HCT116 (cell line): ENCODE measurements at regions not wholly inside any gene's neighbourhood (a gene's known extent, or its start where the extent isn't known, plus 50 kb on each side); places are given as distances from the start of the nearest gene placed in this dataset.

ENCODE experiments used
- ATAC-seq: fragments of 200-7000 bp; cut with Tn5 transposase; 2 replicates; pipeline ENCODE4 v1.9.1; 2020; ENCODE audit warnings: mild to moderate bottlenecking, moderate library complexity
- BruUV-seq: library from RNA; stranded (reverse); fragments of 400-500 nt; replicated peaks from 2 replicates; lab custom pipeline; 2021; lab: Mats Ljungman, UMichigan
- CTCF ChIA-PET: fragments of 300-600 bp; sonication (Branson Sonifier 250); formaldehyde crosslinking; loops from one replicate; lab custom pipeline; 2021; ENCODE audit warnings: antibody characterized with exemption; lab: Charles Lee
- POLR2A ChIA-PET: fragments of 300-600, 350-600 bp; sonication (Branson Sonifier 250); formaldehyde crosslinking; loops from one replicate; lab custom pipeline; 2021; ENCODE audit warnings: antibody characterized with exemption; lab: Charles Lee
- RAD21 ChIA-PET, 2 experiments: fragments of 300-600 bp; sonication (Branson Sonifier 250); formaldehyde crosslinking; loops; one replicate each; lab custom pipeline; 2023; ENCODE audit warnings: low total read pairs in 2 of 2; ENCODE audit not compliant: uncharacterized antibody in 2 of 2, unreplicated experiment in 2 of 2, low non-redundant PET in 1 of 2; lab: Charles Lee
- DNase-seq: peaks from one replicate; pipeline ENCODE4 v3.0.0-alpha.2; 2010; ENCODE audit warnings: low read depth, low spot score
- H2AFZ ChIP-seq: fragments of 200-600 bp; shearing (Covaris generic), sonication (generic); 2 replicates; pipeline ENCODE4 v1.6.1; 2017; ENCODE audit warnings: low read depth, mixed run types, mixed read lengths, antibody characterized with exemption, low read length; ENCODE audit not compliant: poor library complexity, severe bottlenecking
- H3K27ac ChIP-seq: 2 replicates; pipeline ENCODE4 v1.5.1; 2012; ENCODE audit warnings: low read depth, low read length
- H3K27me3 ChIP-seq: fragments of 200-600 bp; sonication (generic); 2 replicates; pipeline ENCODE4 v1.6.1; 2016; ENCODE audit warnings: mixed run types, low read length, mixed read lengths; ENCODE audit not compliant: insufficient read depth
- H3K36me3 ChIP-seq, 2 experiments: fragments of 200-500 bp in 1 of 2; fragments of 200-600 bp in 1 of 2; sonication (Bioruptor generic) in 1 of 2; sonication (generic) in 1 of 2; 2 replicates each; pipeline versions ENCODE4 v1.5.1 to v1.6.1; 2014 to 2016; ENCODE audit warnings: low read length in 2 of 2, inconsistent platforms in 1 of 2, mixed read lengths in 1 of 2, mixed run types in 1 of 2; ENCODE audit not compliant: insufficient read depth in 2 of 2, control insufficient read depth in 1 of 2
- H3K4me1 ChIP-seq, 2 experiments: fragments of 200-600 bp in 1 of 2; sonication (generic) in 1 of 2; 2 replicates each; pipeline versions ENCODE4 v1.5.1 to v1.6.1; 2012 to 2017; ENCODE audit warnings: low read length in 2 of 2, inconsistent platforms in 1 of 2, mild to moderate bottlenecking in 1 of 2, mixed read lengths in 1 of 2, mixed run types in 1 of 2, moderate library complexity in 1 of 2; ENCODE audit not compliant: insufficient read depth in 2 of 2, control insufficient read depth in 1 of 2
- H3K4me2 ChIP-seq: fragments of 200-600 bp; sonication (generic); 2 replicates; pipeline ENCODE4 v1.6.1; 2017; ENCODE audit warnings: mixed run types, low read length, mixed read lengths
- H3K4me3 ChIP-seq, 2 experiments: fragments of 200-600 bp in 1 of 2; sonication (generic) in 1 of 2; replicated peaks in 1 of 2; 2 replicates each; pipeline ENCODE4 v1.5.1; 2011 to 2016; ENCODE audit warnings: low read length in 2 of 2, control low read depth in 1 of 2, low read depth in 1 of 2, mild to moderate bottlenecking in 1 of 2, mixed read lengths in 1 of 2, mixed run types in 1 of 2
- H3K79me2 ChIP-seq: fragments of 200-600 bp; sonication (generic); 2 replicates; pipeline ENCODE4 v1.6.1; 2017; ENCODE audit warnings: mild to moderate bottlenecking, mixed run types, low read length, moderate library complexity, mixed read lengths; ENCODE audit not compliant: insufficient read depth
- H3K9ac ChIP-seq: fragments of 200-600 bp; sonication (generic); 2 replicates; pipeline ENCODE4 v1.6.1; 2016; ENCODE audit warnings: low read length, mixed read lengths
- H3K9me2 ChIP-seq: fragments of 200-600 bp; sonication (generic), shearing (Covaris generic); 2 replicates; pipeline ENCODE4 v1.6.1; 2017; ENCODE audit warnings: mixed run types, mild to moderate bottlenecking, moderate library complexity; ENCODE audit not compliant: insufficient read depth
- H3K9me3 ChIP-seq, 2 experiments: fragments of 200-500 bp in 1 of 2; fragments of 200-600 bp in 1 of 2; sonication (Bioruptor generic) in 1 of 2; sonication (generic) in 1 of 2; 2 replicates each; pipeline ENCODE4 v1.6.1; 2014 to 2017; ENCODE audit warnings: low read length in 2 of 2, mixed read lengths in 2 of 2, inconsistent platforms in 1 of 2, low read depth in 1 of 2, mild to moderate bottlenecking in 1 of 2, mixed run types in 1 of 2, moderate library complexity in 1 of 2; ENCODE audit not compliant: control insufficient read depth in 1 of 2, insufficient read depth in 1 of 2
- H4K20me1 ChIP-seq: fragments of 200-600 bp; sonication (generic), shearing (Covaris generic); 2 replicates; pipeline ENCODE4 v1.6.1; 2017; ENCODE audit warnings: mixed run types, mild to moderate bottlenecking, moderate library complexity; ENCODE audit not compliant: insufficient read depth
- ATF3 ChIP-seq: IDR thresholded peaks from 2 replicates; pipeline ENCODE4 v1.6.1; 2012
- CBX3 ChIP-seq: IDR thresholded peaks from 2 replicates; pipeline ENCODE4 v1.6.1; 2012; ENCODE audit warnings: low read depth
- CEBPB ChIP-seq: IDR thresholded peaks from 2 replicates; pipeline ENCODE4 v1.6.1; 2012; ENCODE audit warnings: low read depth
- CTCF ChIP-seq, 3 experiments: fragments of 200-600 bp in 1 of 3; sonication (generic) in 1 of 3; IDR thresholded peaks in 2 of 3; conservative IDR thresholded peaks in 1 of 3; 2 replicates each; pipeline ENCODE4 v1.5.1; 2012 to 2017; ENCODE audit warnings: low read depth in 2 of 3, low read length in 2 of 3, antibody characterized with exemption in 1 of 3, borderline replicate concordance in 1 of 3, control low read depth in 1 of 3, mild to moderate bottlenecking in 1 of 3, mixed read lengths in 1 of 3, mixed run types in 1 of 3, moderate library complexity in 1 of 3; ENCODE audit not compliant: insufficient read depth in 1 of 3
- EGR1 ChIP-seq: IDR thresholded peaks from 2 replicates; pipeline ENCODE4 v1.6.1; 2012; ENCODE audit warnings: low read depth
- ELF1 ChIP-seq: IDR thresholded peaks from 2 replicates; pipeline ENCODE4 v1.6.1; 2012; ENCODE audit warnings: low read depth, borderline replicate concordance
- EZH2 ChIP-seq: fragments of 200-600 bp; sonication (generic); IDR thresholded peaks from 2 replicates; pipeline ENCODE4 v1.6.1; 2017; ENCODE audit warnings: antibody characterized with exemption, mixed run types
- EZH2phosphoT487 ChIP-seq: fragments of 200-600 bp; IDR thresholded peaks from 2 replicates; pipeline ENCODE4 v1.6.1; 2018; ENCODE audit warnings: antibody characterized with exemption, borderline replicate concordance
- JUND ChIP-seq: IDR thresholded peaks from 2 replicates; pipeline ENCODE4 v1.6.1; 2012
- MAX ChIP-seq: IDR thresholded peaks from 2 replicates; pipeline ENCODE4 v1.6.1; 2012
- POLR2A ChIP-seq: IDR thresholded peaks from 2 replicates; pipeline ENCODE4 v1.7.0; 2011; ENCODE audit warnings: borderline replicate concordance; ENCODE audit not compliant: insufficient read depth, insufficient read length; ENCODE audit errors: extremely low read depth
- POLR2AphosphoS5 ChIP-seq: IDR thresholded peaks from 2 replicates; pipeline ENCODE4 v1.6.1; 2011; ENCODE audit warnings: mild to moderate bottlenecking, low read depth, low read length, moderate library complexity
- RAD21 ChIP-seq: IDR thresholded peaks from 2 replicates; pipeline ENCODE4 v1.6.1; 2012; ENCODE audit warnings: low read depth, mild to moderate bottlenecking
- REST ChIP-seq: IDR thresholded peaks from 2 replicates; pipeline ENCODE4 v1.6.1; 2012; ENCODE audit warnings: low read depth
- SP1 ChIP-seq: IDR thresholded peaks from 2 replicates; pipeline ENCODE4 v1.6.1; 2012; ENCODE audit warnings: low read depth
- SRF ChIP-seq: IDR thresholded peaks from 2 replicates; pipeline ENCODE4 v1.6.1; 2012; ENCODE audit warnings: low read depth
- TCF7L2 ChIP-seq: IDR thresholded peaks from 2 replicates; pipeline ENCODE4 v1.7.0; 2011; ENCODE audit warnings: borderline replicate concordance, inconsistent platforms; ENCODE audit not compliant: insufficient read depth, insufficient read length; ENCODE audit errors: extremely low read depth
- ZBTB33 ChIP-seq: IDR thresholded peaks from 2 replicates; pipeline ENCODE4 v1.6.1; 2011; ENCODE audit warnings: mild to moderate bottlenecking, low read length, moderate library complexity; ENCODE audit not compliant: insufficient replicate concordance; ENCODE audit errors: extremely low read depth
- ZFX ChIP-seq: fragments of 450-650 bp; IDR thresholded peaks from 2 replicates; pipeline ENCODE4 v1.6.1; 2017
- ZNF274 ChIP-seq: fragments of 200-500 bp; sonication (Bioruptor generic); IDR thresholded peaks from 2 replicates; pipeline ENCODE4 v1.6.1; 2014; ENCODE audit warnings: mild to moderate bottlenecking, low read depth, low read length, inconsistent platforms
- intact Hi-C: fragments of 100-400 bp; cut with micrococcal nuclease; formaldehyde crosslinking; loops from 2 replicates; pipeline ENCODE4 v1.10.0; 2022

- no peak for ATAC-seq
Measured at GRCh38 chr3:160130950-160131349, 94.3 kb upstream of the C3orf80 start.

More at GRCh38 chr3:160130950-160131349, 94.3 kb upstream of the C3orf80 start:
- BruUV-seq: no TSS peak
- Histone ChIP-seq H3K4me3 (no peak overlapping the region), H3K4me1 (peaks cover 11 to 35% of the 10 kb centered on the region in 2 experiments; a peak in 3 of 4 replicates), H3K9ac (no peak overlapping the region), H3K27me3 (no peaks in the 10 kb centered on the region), H4K20me1 (no peaks in the 10 kb centered on the region), H3K36me3 (no peaks in the 10 kb centered on the region), H3K9me3 (no peaks in the 10 kb centered on the region), H3K79me2 (no peaks in the 10 kb centered on the region), H3K9me2 (no peaks in the 10 kb centered on the region), H2AFZ (no peak overlapping the region), H3K4me2 (no peak overlapping the region), H3K27ac (no peak overlapping the region)
- ChIA-PET CTCF (no interaction called here), RAD21 (no interaction called here), POLR2A (no interaction called here)
- DNase-seq: no peak
- no peak for TF ChIP-seq CTCF (IDR thresholded peaks at IDR 0.05 in 2 of 3, conservative IDR thresholded peaks at IDR 0.05 in 1 of 3; ENCODE audit: borderline replicate concordance in 1 of 3, insufficient read depth in 1 of 3, low read depth in 2 of 3, low read length in 2 of 3)
- no peak for TF ChIP-seq EZH2phosphoT487
- TF ChIP-seq EGR1: no peak
- TF ChIP-seq TCF7L2: no peak
- no peak for TF ChIP-seq CBX3
- no peak for TF ChIP-seq POLR2A
- no peak for TF ChIP-seq ZNF274
- no peak for TF ChIP-seq MAX
- TF ChIP-seq ELF1: no peak
- no peak for TF ChIP-seq ZBTB33
- no peak for TF ChIP-seq SRF
- TF ChIP-seq EZH2: no peak
- no peak for TF ChIP-seq REST
- TF ChIP-seq ATF3: no peak
- no peak for TF ChIP-seq POLR2AphosphoS5
- no peak for TF ChIP-seq ZFX
- TF ChIP-seq SP1: no peak
- TF ChIP-seq CEBPB: no peak
- TF ChIP-seq RAD21: no peak
- no peak for TF ChIP-seq JUND
- intact Hi-C loops: no loop called here
